Esophagus muscularis mucosa (tissue), 3 donors: ENCODE measurements at regions not wholly inside any gene's neighbourhood (a gene's known extent, or its start where the extent isn't known, plus 50 kb on each side); places are given as distances from the start of the nearest gene placed in this dataset.

ENCODE experiments used
- CTCF ChIP-seq, 3 experiments: fragments of 200-600 bp in 2 of 3; fragments of 450-650 bp in 1 of 3; sonication (generic) in 2 of 3; IDR thresholded peaks; one replicate each; pipeline ENCODE4 v1.5.1; 2017 to 2019; ENCODE audit warnings: antibody characterized with exemption in 3 of 3, mild to moderate bottlenecking in 2 of 3, moderate library complexity in 1 of 3
- POLR2A ChIP-seq: fragments of 450-650 bp; IDR thresholded peaks from one replicate; pipeline ENCODE4 v1.6.1; 2017; ENCODE audit warnings: antibody characterized with exemption, moderate library complexity, mild to moderate bottlenecking, low read depth
- POLR2AphosphoS5 ChIP-seq, 2 donors: sonication (generic); formaldehyde crosslinking; IDR thresholded peaks; one replicate each; pipeline ENCODE4 v1.6.1; 2017; ENCODE audit warnings: antibody characterized with exemption in 2 of 2

GRCh38 chr5:67686746-67687145, 490.1 kb upstream of the CD180 start:
- TF ChIP-seq CTCF (IDR thresholded peaks at IDR 0.05) (no peak), POLR2AphosphoS5 (IDR thresholded peaks at IDR 0.05) (no peak), POLR2A (no peak)
